ENCODE measurements at regions not wholly inside any gene's neighbourhood (a gene's known extent, or its start where the extent isn't known, plus 50 kb on each side); places are given as distances from the start of the nearest gene placed in this dataset.

GRCh38 chr18:65423776-65424175 lies 327.0 kb upstream of the CDH7 start:
- Histone ChIP-seq H2AFZ (ENCODE audit: low read depth, low read length) (no peak overlapping the region), H3K27me3 (ENCODE audit: control insufficient read depth in 2 of 2, insufficient read depth in 2 of 2, low read length in 2 of 2) (no peaks in the 10 kb centered on the region), H3K79me2 (ENCODE audit: control insufficient read depth, insufficient read depth, low read length) (no peaks in the 10 kb centered on the region), H4K20me1 (replicated peaks; ENCODE audit: control insufficient read depth, insufficient read depth, low read length) (no peaks in the 10 kb centered on the region), H3K9ac (ENCODE audit: insufficient read depth in 1 of 2, low read depth in 2 of 2, low read length in 2 of 2) (no peak overlapping the region), H3K4me2 (ENCODE audit: insufficient read depth, low read length) (no peak overlapping the region), H3K36me3 (ENCODE audit: control insufficient read depth, insufficient read depth, low read length) (no peaks in the 10 kb centered on the region), H3K4me3 (no peak overlapping the region), H3K27ac (ENCODE audit: extremely low read depth, low read depth, low read length) (no peak overlapping the region), H3K9me1 (ENCODE audit: control insufficient read depth, insufficient read depth, low read length) (no peaks in the 10 kb centered on the region), H3K4me1 (replicated peaks in 1 of 2; ENCODE audit: control insufficient read depth in 2 of 2, insufficient read depth in 2 of 2, low read length in 2 of 2) (no peaks in the 10 kb centered on the region), H3K9me3 (replicated peaks; ENCODE audit: control insufficient read depth, insufficient read depth, low read depth, low read length) (no peaks in the 10 kb centered on the region)
- ChIA-PET CTCF (ENCODE audit: low intra/inter-chr PET ratio) (no interaction called here), POLR2A (interaction anchor here (0.5 kb wide), 1 partner anchor 1696 kb away, joined by 3 read pairs; no protein-coding TSS in a partner anchor)
- TF ChIP-seq ZNF232 (CRISPR knock-in tag; IDR thresholded peaks at IDR 0.05) (no peak), FOXK2 (conservative IDR thresholded peaks at IDR 0.05 in 1 of 2, IDR thresholded peaks at IDR 0.05 in 1 of 2; ENCODE audit: low read depth in 2 of 2) (no peak), PPARD (CRISPR knock-in tag; IDR thresholded peaks at IDR 0.05) (no peak), ZNF133 (CRISPR knock-in tag; IDR thresholded peaks at IDR 0.05) (no peak), RBM25 (IDR thresholded peaks at IDR 0.05; ENCODE audit: low read depth, low read length, severe bottlenecking) (no peak), ATF6 (CRISPR knock-in tag; IDR thresholded peaks at IDR 0.05) (no peak), SMAD3 (CRISPR knock-in tag; conservative IDR thresholded peaks at IDR 0.05) (no peak), E2F4 (CRISPR knock-in tag; IDR thresholded peaks at IDR 0.05; ENCODE audit: low read depth) (no peak)
- FAIRE-seq: no peak
- in situ Hi-C loops (cut with MboI) (no loop called here), intact Hi-C loops (cut with micrococcal nuclease) (no loop called here)
- no peak for ATAC-seq
- no TSS peak for BruUV-seq (replicated peaks)
- no peak for DNase-seq (ENCODE audit: extremely low read depth in 1 of 4, low spot score in 3 of 4)
- WGBS (ENCODE audit: insufficient coverage, low coverage, missing lambda C conversion rate): 0% methylated on average over 4 of the region's 4 CpGs

All from K562 (cell line).